NCI-H2227 treated with DMSO at 0.1 percent for 48 hours (cell line): ENCODE measurements at regions not wholly inside any gene's neighbourhood (a gene's known extent, or its start where the extent isn't known, plus 50 kb on each side); places are given as distances from the start of the nearest gene placed in this dataset.
"Not testable (repeated sequence)": the region's sequence is repeated elsewhere in the genome, so short reads cannot be mapped to it uniquely, and the experiment has no call there.

ENCODE experiments used
- DNase-seq: peaks from one replicate; lab custom pipeline; 2025; lab: John Stamatoyannopoulos, UW

DNA sequence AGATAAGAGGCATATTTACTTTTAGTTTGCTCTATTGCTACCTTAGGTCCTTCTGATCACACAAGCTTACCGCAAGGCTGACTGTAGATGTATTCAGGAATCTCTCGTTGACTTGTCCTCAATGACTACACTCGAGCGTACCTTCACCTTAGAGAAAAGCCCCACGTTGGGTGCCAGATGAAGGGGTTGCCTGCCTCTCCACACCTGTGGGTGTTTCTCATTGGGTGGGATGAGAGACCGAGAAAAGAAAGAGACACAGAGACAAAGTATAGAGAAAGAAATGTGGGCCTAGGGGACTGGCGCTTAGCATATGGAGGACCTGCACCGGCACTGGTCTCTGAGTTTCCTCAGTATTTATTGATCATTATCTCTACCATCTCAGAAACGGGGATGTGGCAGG is 51.8 kb downstream of the ASCL4 start:
- no peak for DNase-seq

DNA sequence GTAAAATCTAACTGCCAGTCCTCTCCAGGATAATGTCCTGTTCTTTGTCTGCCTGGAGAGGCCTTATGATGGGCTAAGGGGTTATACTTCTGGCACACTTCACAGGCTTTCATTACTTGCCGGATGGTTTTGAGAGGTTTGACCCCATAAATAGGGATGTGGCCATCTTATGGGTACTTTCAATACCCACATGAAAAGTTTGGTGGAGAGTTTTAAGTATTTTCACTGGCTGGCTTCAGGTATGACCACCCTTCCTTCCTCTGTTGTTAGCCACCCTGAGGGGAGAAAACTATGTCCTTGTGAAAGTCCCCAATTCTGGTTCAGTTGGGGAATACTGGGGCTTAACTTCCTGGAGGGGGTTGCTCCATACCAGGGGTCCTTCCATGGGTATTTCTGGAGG is 54.8 kb downstream of the ASCL4 start:
- DNase-seq, result no peak

- no peak for DNase-seq
Observed at GRCh38 chr12:107832441-107832840, 57.9 kb downstream of the ASCL4 start.

DNA sequence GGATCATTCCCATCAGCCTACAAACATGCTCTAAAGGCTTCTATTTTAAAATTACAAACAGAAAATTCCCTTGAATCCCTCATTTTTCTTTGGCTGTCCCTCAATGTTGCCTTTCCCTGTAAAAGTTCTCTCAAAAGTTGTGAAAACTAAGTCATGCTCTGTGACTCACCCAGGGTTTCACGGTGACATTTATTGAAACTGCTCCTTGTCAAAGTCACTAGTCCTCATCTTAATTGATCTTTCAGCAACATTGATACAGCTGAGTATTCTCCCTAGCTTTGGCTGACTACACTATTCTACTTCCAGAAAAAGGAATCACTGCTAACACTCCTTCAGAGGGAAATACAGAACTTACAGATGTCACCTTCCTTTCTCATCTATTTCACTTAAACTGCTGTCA is 65.7 kb downstream of the ASCL4 start:
- DNase-seq, result no peak

DNA sequence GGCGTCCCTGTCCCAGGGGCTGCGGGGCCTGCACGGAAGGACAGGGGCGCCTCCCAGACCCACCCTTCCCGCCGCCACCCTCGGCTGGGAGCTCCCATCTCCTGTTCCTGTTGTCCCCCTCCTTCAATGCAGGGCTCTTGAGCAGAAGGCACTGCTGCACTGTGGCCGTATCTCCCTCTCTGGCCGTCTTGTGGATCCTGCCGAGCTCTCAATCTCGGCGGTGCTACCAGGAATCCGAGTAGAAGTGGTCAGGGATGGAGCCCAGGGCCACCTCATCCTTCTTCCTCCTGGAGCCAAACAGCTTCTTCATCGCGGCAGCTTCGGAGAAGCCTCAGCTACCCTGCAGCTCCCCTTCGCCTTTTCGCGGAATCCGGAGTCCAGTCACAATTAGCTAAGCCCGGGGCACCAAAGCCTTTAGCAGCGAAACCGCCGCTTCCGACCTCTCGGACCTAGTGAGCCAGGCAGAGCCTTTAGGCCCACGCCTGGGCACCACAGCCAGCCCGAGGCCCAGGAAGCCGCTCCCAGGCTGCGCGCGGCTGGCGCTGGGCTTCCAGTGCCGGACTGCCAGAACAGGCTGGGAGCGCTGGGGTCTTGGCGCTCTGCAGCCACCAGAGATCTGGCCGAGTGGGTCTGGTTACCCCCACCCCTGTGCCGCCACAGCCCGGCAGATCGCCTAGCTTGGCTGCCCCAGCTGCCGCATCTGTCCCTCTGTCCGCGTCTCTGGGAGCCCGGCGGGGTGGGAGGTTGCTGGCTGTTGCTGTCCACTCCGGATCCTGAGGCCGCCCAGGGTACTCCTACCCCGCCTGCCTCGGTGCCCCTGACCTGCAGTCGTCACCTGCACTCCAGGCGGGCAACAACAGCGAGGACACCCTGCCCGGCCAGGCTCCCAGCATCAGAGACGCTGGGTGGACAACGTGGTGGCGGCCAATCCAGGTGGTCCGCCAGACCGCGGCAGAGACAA is 69.1 kb downstream of the ASCL4 start:
- no peak for DNase-seq

DNA sequence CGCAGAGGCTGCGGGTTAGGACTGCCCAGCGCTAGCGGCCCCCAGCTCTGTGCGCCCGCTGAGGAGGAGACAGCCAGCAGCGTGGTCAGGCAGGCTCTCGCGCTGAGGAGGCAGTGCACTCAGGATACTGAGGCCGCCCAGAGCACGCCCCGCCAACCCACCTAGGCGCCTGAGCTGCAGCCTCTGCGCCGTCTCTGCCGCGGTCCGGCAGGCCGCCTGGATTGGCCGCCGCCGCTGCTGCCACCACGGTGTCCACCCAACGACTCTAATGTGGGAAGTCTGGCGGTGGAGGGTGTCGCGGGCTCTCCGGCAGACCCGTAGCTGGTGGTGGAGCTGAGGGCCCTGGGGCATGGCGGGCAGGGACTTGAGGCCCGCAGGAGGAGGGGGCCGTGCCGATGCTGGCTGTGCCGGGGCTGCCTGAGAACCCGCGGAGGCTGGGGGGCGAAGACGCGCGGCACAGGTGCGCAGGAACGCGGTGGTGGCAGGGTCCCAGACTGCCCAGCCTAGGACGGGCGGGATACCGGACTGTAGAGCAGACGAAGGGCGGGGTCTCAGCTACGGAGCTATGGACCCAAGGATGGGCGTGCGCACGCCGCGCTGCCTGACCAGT is 69.9 kb downstream of the ASCL4 start:
- DNase-seq, result no peak

GRCh38 chr12:107845226-107845979 is 70.9 kb downstream of the ASCL4 start:
- no peak for DNase-seq

GRCh38 chr12:107845980-107846659 is 71.6 kb downstream of the ASCL4 start:
- DNase-seq, result peak; percentile 3

- no peak for DNase-seq
Observed at GRCh38 chr12:107847430-107847829, 72.9 kb downstream of the ASCL4 start.

DNA sequence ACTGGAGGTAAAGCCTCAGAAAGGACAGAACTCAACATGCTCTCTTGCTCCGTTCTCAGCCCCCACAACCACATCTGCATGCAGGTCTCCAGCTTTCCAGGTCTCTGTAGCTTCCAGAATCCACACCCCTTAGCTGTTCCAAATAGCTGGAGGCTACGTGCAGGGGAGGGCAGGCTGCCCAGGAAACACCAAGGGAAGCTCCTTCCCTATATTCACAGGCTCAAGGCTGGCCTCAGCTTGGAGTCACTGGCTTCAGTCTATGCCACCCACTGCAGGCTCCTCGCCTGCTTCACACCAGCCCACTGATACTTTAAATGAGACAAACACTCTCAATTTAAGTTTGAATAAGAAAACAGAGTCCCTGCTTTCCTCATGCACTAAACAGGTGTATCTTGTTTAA is 73.3 kb downstream of the ASCL4 start:
- no peak for DNase-seq

DNA sequence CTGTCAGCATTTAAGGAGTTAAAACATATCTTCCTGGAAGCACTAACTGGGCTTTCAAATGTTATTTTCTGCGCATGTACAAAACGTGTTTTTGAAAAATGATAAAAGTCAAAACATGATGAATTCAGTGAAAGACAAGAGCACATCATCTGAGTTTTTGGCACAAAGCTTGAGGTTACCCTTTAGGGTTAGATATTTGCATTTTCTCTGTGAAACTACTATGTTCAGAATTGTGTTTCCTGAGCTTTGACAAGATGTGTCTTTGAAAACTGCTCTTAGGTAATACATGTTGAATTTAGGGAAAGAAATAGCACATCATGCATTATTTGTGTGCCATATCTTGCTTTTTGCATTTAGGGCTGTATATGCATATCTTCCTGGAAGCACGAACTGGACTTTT is 79.0 kb downstream of the ASCL4 start:
- DNase-seq, result no peak

- no peak for DNase-seq
Observed at GRCh38 chr12:107855471-107855870, 81.0 kb downstream of the ASCL4 start.

GRCh38 chr12:107856096-107856495 is 81.6 kb downstream of the ASCL4 start:
- no peak for DNase-seq

GRCh38 chr12:107857191-107857590 is 82.7 kb downstream of the ASCL4 start:
- no peak for DNase-seq

DNA sequence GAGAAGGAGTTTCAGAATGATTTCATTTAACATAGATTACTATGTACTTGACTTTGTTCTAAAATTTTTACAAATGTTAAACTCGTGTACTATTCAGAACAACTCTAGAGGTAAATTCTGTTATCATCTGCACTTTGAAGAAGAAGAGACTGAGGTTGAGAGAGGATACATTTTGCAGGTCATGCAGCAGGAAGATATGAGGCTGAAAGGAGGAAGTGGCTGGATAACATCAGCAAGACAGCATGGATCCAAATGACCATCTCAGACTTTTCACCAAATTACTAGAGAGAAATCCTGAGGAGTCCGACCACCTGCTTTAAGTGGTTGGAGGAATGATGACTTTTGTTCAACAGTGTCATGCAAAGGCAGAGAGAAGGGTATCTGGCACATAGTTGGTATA is 84.9 kb downstream of the ASCL4 start:
- no peak for DNase-seq

DNA sequence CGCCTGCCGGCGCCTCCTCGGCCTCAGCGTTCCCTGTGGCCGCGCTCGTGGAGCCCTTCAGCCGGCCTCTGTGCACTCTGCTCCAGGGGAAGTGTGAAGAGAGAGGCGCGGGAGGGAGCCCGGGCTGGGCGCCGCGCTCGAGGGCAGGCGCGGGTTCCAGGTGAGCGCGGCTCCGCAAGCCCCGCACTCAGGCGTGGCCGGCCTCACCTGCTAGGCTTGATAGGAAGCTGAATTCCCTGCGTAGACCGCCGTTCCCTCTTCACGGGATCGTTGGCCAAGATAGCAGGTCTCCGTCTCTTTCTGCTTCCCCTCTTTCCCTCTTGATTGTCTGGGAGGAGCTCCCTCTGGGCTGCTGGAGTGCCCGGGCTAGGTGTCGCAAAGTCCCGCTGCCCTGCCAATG is 89.7 kb downstream of the ASCL4 start:
- DNase-seq, result no peak

GRCh38 chr12:107864727-107865126 is 90.2 kb downstream of the ASCL4 start:
- DNase-seq, result not testable (repeated sequence)

- no peak for DNase-seq
Observed at GRCh38 chr12:107873223-107873622, 98.7 kb downstream of the ASCL4 start.

DNA sequence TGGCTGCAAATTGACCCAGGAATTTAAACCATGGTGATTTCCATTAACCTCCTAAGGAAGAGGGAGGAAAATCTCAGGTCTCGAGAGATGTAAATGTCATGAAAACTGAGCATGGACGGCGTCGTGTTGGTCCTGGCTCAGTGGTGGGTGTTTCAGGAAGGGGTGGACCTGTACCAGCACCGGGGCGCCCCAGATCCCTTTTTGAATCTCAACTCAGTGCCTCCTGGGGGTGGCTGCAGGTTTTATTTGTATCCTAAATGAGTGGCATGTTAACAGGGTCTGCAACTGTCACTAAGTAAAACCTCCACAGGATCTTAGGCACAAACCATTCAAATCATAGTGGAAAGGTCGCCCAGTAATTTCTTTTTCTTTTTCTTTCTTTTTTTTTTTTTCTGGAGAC is 101.3 kb downstream of the ASCL4 start:
- DNase-seq, result no peak

DNA sequence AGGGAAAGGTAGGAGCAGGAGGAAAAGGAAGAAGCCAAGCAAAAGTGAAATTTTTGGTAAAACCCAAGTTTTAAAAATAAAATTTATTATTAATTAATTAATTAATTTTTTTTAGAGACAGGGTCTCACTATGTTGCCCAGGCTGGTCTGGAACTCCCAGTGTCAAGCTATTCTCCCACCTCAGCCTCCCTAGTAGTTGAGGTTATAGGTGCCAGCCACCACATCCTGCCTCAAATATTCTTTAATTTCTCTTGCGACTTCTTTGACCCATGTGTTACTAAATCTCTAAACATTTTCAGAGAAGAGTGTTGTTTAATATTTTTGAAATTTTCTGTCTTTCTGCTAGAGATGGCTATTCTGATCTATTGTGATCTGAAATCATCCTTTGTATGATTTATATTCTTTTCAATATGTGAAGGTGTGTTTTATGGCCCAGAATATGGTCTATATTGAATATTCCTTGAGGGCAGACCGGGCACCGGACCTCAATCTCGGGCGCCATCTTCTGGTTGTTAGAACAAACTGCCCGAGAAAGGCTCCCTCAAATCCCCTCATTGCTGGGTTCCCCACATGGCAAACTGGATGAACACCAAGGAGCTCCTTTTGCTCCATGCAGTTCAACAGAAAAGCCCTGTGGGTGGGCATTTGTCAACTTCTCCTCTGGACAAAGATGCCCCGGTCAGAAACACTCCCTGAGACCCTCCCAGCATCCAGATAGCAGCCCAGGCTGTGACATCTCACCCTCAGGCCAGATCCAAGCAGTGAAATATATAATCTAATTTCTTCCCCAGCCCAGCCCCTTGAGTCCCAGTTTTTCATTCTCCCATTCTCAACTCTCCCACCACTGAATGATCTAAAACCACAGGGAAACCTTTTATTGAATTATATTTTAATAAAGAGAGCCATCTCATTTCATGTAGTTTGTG is 110.5 kb downstream of the ASCL4 start:
- DNase-seq, result peak; percentile 55

GRCh38 chr12:107888789-107889188 is 114.3 kb downstream of the ASCL4 start:
- no peak for DNase-seq
